HepG2 (cell line): ENCODE measurements at regions not wholly inside any gene's neighbourhood (a gene's known extent, or its start where the extent isn't known, plus 50 kb on each side); places are given as distances from the start of the nearest gene placed in this dataset.

Source experiments
- FOXA3 ChIP-seq: IDR thresholded peaks from 2 replicates; pipeline ENCODE4 v1.6.1; 2016; ENCODE audit warnings: missing genetic modification reagents, missing compliant biosample characterization
- POLR2A ChIP-seq, 2 experiments: IDR thresholded peaks; 2 replicates each; pipeline ENCODE4 v1.6.1; 2011; ENCODE audit warnings: low read depth in 2 of 2, low read length in 2 of 2, mild to moderate bottlenecking in 1 of 2, moderate library complexity in 1 of 2; ENCODE audit not compliant: insufficient read depth in 1 of 2
- ZFP36 ChIP-seq: fragments of 150-350 bp; IDR thresholded peaks from 2 replicates; pipeline ENCODE4 v1.6.1; 2018; ENCODE audit warnings: borderline replicate concordance, low read length, low read depth; ENCODE audit not compliant: partially characterized antibody
- ZNF160 ChIP-seq: sonication (generic); formaldehyde crosslinking; IDR thresholded peaks from 2 replicates; pipeline ENCODE4 v1.8.0; 2022; ENCODE audit warnings: mild to moderate bottlenecking, inconsistent platforms, missing genetic modification reagents
- ZSCAN21 ChIP-seq: sonication (generic); formaldehyde crosslinking; IDR thresholded peaks from 2 replicates; pipeline ENCODE4 v1.8.0; 2022; ENCODE audit warnings: mild to moderate bottlenecking, missing genetic modification reagents, moderate library complexity, borderline replicate concordance
- TF ChIP-seq, protein P1 (sequence below): sonication (generic); formaldehyde crosslinking; IDR thresholded peaks from 2 replicates; pipeline ENCODE4 v1.5.0; 2020; ENCODE audit warnings: mild to moderate bottlenecking, missing genetic modification reagents, moderate library complexity
- TF ChIP-seq, protein P2 (sequence below), 2 experiments: sonication (generic) in 1 of 2; formaldehyde crosslinking in 1 of 2; IDR thresholded peaks; 2 replicates each; pipeline versions ENCODE4 v1.4.0 to v1.6.1; 2016 to 2020; ENCODE audit warnings: borderline replicate concordance in 1 of 2, low read depth in 1 of 2, mild to moderate bottlenecking in 1 of 2, missing genetic modification reagents in 1 of 2

DNA sequence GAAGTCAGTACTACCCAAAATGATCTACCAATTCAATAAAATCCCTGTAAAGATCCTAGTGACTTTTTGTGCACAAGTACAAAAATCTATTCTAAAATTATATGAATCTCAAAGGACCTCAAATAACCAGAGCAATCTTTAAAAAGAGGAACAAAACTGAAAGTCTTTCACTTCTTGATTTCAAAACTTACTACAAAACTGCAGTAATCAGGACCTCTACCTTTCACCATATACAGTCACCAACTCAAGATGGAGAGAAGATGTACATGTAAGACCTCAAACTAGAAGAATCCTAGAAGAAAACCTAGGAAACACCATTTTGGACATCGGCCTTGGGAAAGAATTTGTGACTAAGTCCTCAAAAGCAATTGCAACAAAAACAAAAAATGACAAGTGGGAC lies 109.5 kb upstream of the CD93 start:
- TF ChIP-seq, protein P1, sequence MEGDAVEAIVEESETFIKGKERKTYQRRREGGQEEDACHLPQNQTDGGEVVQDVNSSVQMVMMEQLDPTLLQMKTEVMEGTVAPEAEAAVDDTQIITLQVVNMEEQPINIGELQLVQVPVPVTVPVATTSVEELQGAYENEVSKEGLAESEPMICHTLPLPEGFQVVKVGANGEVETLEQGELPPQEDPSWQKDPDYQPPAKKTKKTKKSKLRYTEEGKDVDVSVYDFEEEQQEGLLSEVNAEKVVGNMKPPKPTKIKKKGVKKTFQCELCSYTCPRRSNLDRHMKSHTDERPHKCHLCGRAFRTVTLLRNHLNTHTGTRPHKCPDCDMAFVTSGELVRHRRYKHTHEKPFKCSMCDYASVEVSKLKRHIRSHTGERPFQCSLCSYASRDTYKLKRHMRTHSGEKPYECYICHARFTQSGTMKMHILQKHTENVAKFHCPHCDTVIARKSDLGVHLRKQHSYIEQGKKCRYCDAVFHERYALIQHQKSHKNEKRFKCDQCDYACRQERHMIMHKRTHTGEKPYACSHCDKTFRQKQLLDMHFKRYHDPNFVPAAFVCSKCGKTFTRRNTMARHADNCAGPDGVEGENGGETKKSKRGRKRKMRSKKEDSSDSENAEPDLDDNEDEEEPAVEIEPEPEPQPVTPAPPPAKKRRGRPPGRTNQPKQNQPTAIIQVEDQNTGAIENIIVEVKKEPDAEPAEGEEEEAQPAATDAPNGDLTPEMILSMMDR (CRISPR knock-in tag), result no peak
- TF ChIP-seq POLR2A (IDR thresholded peaks at IDR 0.05; ENCODE audit: insufficient read depth in 1 of 2, low read depth in 2 of 2, low read length in 2 of 2) (no peak), FOXA3 (CRISPR knock-in tag) (no peak), ZSCAN21 (CRISPR knock-in tag) (no peak), ZNF160 (no peak), ZFP36 (no peak)
- TF ChIP-seq, protein P2, sequence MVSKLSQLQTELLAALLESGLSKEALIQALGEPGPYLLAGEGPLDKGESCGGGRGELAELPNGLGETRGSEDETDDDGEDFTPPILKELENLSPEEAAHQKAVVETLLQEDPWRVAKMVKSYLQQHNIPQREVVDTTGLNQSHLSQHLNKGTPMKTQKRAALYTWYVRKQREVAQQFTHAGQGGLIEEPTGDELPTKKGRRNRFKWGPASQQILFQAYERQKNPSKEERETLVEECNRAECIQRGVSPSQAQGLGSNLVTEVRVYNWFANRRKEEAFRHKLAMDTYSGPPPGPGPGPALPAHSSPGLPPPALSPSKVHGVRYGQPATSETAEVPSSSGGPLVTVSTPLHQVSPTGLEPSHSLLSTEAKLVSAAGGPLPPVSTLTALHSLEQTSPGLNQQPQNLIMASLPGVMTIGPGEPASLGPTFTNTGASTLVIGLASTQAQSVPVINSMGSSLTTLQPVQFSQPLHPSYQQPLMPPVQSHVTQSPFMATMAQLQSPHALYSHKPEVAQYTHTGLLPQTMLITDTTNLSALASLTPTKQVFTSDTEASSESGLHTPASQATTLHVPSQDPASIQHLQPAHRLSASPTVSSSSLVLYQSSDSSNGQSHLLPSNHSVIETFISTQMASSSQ (IDR thresholded peaks at IDR 0.05; ENCODE audit: low read depth), result no peak
- TF ChIP-seq, protein P2 (CRISPR knock-in tag; IDR thresholded peaks at IDR 0.05; ENCODE audit: borderline replicate concordance), result no peak
